WTC11 (cell line): ENCODE measurements at regions not wholly inside any gene's neighbourhood (a gene's known extent, or its start where the extent isn't known, plus 50 kb on each side); places are given as distances from the start of the nearest gene placed in this dataset.

Experiments
- ATAC-seq: fragments of 200-7000 bp; cut with Tn5 transposase; 2 replicates; pipeline ENCODE4 v1.10.0; 2021; ENCODE audit warnings: mild to moderate bottlenecking, moderate library complexity
- CTCF ChIA-PET: fragments of 300-600 bp; sonication (Branson Sonifier 250); formaldehyde crosslinking; loops from one replicate; lab custom pipeline; 2021; ENCODE audit warnings: antibody characterized with exemption; lab: Charles Lee
- POLR2A ChIA-PET: fragments of 350-600 bp; sonication (Branson Sonifier 250); formaldehyde crosslinking; loops from one replicate; lab custom pipeline; 2021; ENCODE audit warnings: antibody characterized with exemption; lab: Charles Lee
- DNase-seq: peaks from one replicate; pipeline ENCODE4 v3.0.0; 2021; ENCODE audit warnings: low spot score
- H3K27ac Mint-ChIP-seq: 2 replicates; pipeline ENCODE4 v1.8.0; 2021; ENCODE audit warnings: mixed read lengths
- H3K27me3 Mint-ChIP-seq: 2 replicates; pipeline ENCODE4 v1.8.0; 2021; ENCODE audit warnings: low read depth, mild to moderate bottlenecking, moderate library complexity, mixed read lengths
- H3K36me3 Mint-ChIP-seq: 2 replicates; pipeline ENCODE4 v1.8.0; 2021; ENCODE audit warnings: mixed read lengths
- H3K4me1 Mint-ChIP-seq: 2 replicates; pipeline ENCODE4 v1.8.0; 2022; ENCODE audit warnings: mixed read lengths
- H3K4me3 Mint-ChIP-seq: 2 replicates; pipeline ENCODE4 v1.8.0; 2021; ENCODE audit warnings: mild to moderate bottlenecking, moderate library complexity, mixed read lengths
- H3K9me3 Mint-ChIP-seq: 2 replicates; pipeline ENCODE4 v1.8.0; 2021; ENCODE audit warnings: mixed read lengths
- ATF2 ChIP-seq: sonication (generic); formaldehyde crosslinking; IDR thresholded peaks from 2 replicates; pipeline ENCODE4 v1.8.1; 2022; ENCODE audit warnings: low read depth, missing genetic modification reagents, borderline replicate concordance
- ATF3 ChIP-seq: sonication (generic); formaldehyde crosslinking; conservative IDR thresholded peaks from 2 replicates; pipeline ENCODE4 v1.8.1; 2022; ENCODE audit warnings: mild to moderate bottlenecking, missing genetic modification reagents
- ATF6 ChIP-seq: sonication (generic); formaldehyde crosslinking; IDR thresholded peaks from 2 replicates; pipeline ENCODE4 v1.8.1; 2023; ENCODE audit warnings: mild to moderate bottlenecking, missing genetic modification reagents
- E2F5 ChIP-seq: sonication (generic); formaldehyde crosslinking; IDR thresholded peaks from 2 replicates; pipeline ENCODE4 v1.8.1; 2022; ENCODE audit warnings: mild to moderate bottlenecking, moderate library complexity, missing genetic modification reagents
- ELF4 ChIP-seq: sonication (generic); formaldehyde crosslinking; IDR thresholded peaks from 2 replicates; pipeline ENCODE4 v1.8.1; 2022; ENCODE audit warnings: low read depth, mild to moderate bottlenecking, moderate library complexity, missing genetic modification reagents
- ESRRA ChIP-seq: sonication (generic); formaldehyde crosslinking; IDR thresholded peaks from 2 replicates; pipeline ENCODE4 v1.8.1; 2022; ENCODE audit warnings: mild to moderate bottlenecking, missing genetic modification reagents, borderline replicate concordance
- FOXP1 ChIP-seq: sonication (generic); formaldehyde crosslinking; IDR thresholded peaks from 2 replicates; pipeline ENCODE4 v1.8.0; 2022; ENCODE audit warnings: missing genetic modification reagents, mild to moderate bottlenecking, moderate library complexity, borderline replicate concordance
- GRHL2 ChIP-seq: fragments of 250-450 bp; sonication (Bioruptor Pico); IDR thresholded peaks from 2 replicates; pipeline ENCODE4 v1.8.0; 2022; ENCODE audit warnings: mild to moderate bottlenecking, moderate library complexity; ENCODE audit not compliant: insufficient replicate concordance, severe bottlenecking
- GTF2I ChIP-seq: fragments of 250-450 bp; sonication (Bioruptor Pico); conservative IDR thresholded peaks from 2 replicates; pipeline ENCODE4 v1.4.0; 2021; ENCODE audit warnings: mild to moderate bottlenecking
- HMGA2 ChIP-seq: fragments of 250-450 bp; sonication (Bioruptor Pico); IDR thresholded peaks from 2 replicates; pipeline ENCODE4 v1.4.0; 2021; ENCODE audit warnings: mild to moderate bottlenecking, moderate library complexity
- KAT7 ChIP-seq: sonication (generic); formaldehyde crosslinking; IDR thresholded peaks from 2 replicates; pipeline ENCODE4 v1.8.1; 2023; ENCODE audit warnings: missing genetic modification reagents, mild to moderate bottlenecking, borderline replicate concordance
- MXD4 ChIP-seq: fragments of 250-450 bp; sonication (Bioruptor Pico); IDR thresholded peaks from 2 replicates; pipeline ENCODE4 v1.8.0; 2021; ENCODE audit warnings: mild to moderate bottlenecking, moderate library complexity, borderline replicate concordance
- NFATC4 ChIP-seq: fragments of 250-450 bp; sonication (Bioruptor Pico); IDR thresholded peaks from 2 replicates; pipeline ENCODE4 v1.9.0; 2021; ENCODE audit warnings: mild to moderate bottlenecking
- NR3C1 ChIP-seq: sonication (generic); formaldehyde crosslinking; conservative IDR thresholded peaks from 2 replicates; pipeline ENCODE4 v1.8.1; 2023; ENCODE audit warnings: low read depth, mild to moderate bottlenecking, missing genetic modification reagents
- OVOL2 ChIP-seq: fragments of 250-450 bp; sonication (Bioruptor Pico); IDR thresholded peaks from 2 replicates; pipeline ENCODE4 v1.9.0; 2021; ENCODE audit warnings: mild to moderate bottlenecking, borderline replicate concordance
- PREB ChIP-seq: sonication (generic); formaldehyde crosslinking; IDR thresholded peaks from 2 replicates; pipeline ENCODE4 v1.8.1; 2022; ENCODE audit warnings: mild to moderate bottlenecking, missing genetic modification reagents, moderate library complexity, borderline replicate concordance
- SMAD3 ChIP-seq: sonication (generic); formaldehyde crosslinking; IDR thresholded peaks from 2 replicates; pipeline ENCODE4 v1.8.0; 2022; ENCODE audit warnings: missing genetic modification reagents, mild to moderate bottlenecking, borderline replicate concordance
- SMAD4 ChIP-seq: sonication (generic); formaldehyde crosslinking; IDR thresholded peaks from 2 replicates; pipeline ENCODE4 v1.8.0; 2022; ENCODE audit warnings: mild to moderate bottlenecking, missing genetic modification reagents
- TEAD4 ChIP-seq: sonication (generic); formaldehyde crosslinking; IDR thresholded peaks from 2 replicates; pipeline ENCODE4 v1.8.0; 2022; ENCODE audit warnings: mild to moderate bottlenecking, missing genetic modification reagents
- TP53 ChIP-seq: sonication (generic); formaldehyde crosslinking; IDR thresholded peaks from 2 replicates; pipeline ENCODE4 v1.8.1; 2023; ENCODE audit warnings: mild to moderate bottlenecking, missing genetic modification reagents
- USF1 ChIP-seq: sonication (generic); formaldehyde crosslinking; IDR thresholded peaks from 2 replicates; pipeline ENCODE4 v1.8.0; 2022; ENCODE audit warnings: mild to moderate bottlenecking, missing genetic modification reagents
- ZNF219 ChIP-seq: sonication (generic); formaldehyde crosslinking; IDR thresholded peaks from 2 replicates; pipeline ENCODE4 v1.8.0; 2023; ENCODE audit warnings: missing genetic modification reagents, mild to moderate bottlenecking, borderline replicate concordance
- ZNF232 ChIP-seq: sonication (generic); formaldehyde crosslinking; IDR thresholded peaks from 2 replicates; pipeline ENCODE4 v1.8.0; 2022; ENCODE audit warnings: mild to moderate bottlenecking, missing genetic modification reagents
- ZNF263 ChIP-seq: sonication (generic); formaldehyde crosslinking; IDR thresholded peaks from 2 replicates; pipeline ENCODE4 v1.8.1; 2022; ENCODE audit warnings: low read depth, mild to moderate bottlenecking, moderate library complexity, missing genetic modification reagents

- TF ChIP-seq ZNF219, result no peak
- TF ChIP-seq E2F5, result no peak
- no peak for TF ChIP-seq ATF6
- no peak for TF ChIP-seq PREB
- no peak for TF ChIP-seq GTF2I (CRISPR knock-in tag)
- no peak for TF ChIP-seq GRHL2 (CRISPR knock-in tag)
- no peak for TF ChIP-seq ESRRA
These were observed 79.0 kb upstream of the ZNF608 start (continued) for GRCh38 chr5:124825250-124825982.

- no peaks in the 10 kb centered on the region for H3K36me3 Mint-ChIP-seq
- POLR2A ChIA-PET, result no interaction called here
- no peaks in the 10 kb centered on the region for H3K9me3 Mint-ChIP-seq
- no peak for ATAC-seq
- DNase-seq, result no peak
- H3K27me3 Mint-ChIP-seq, result no peaks in the 10 kb centered on the region
- peaks cover 15% of the 10 kb centered on the region for H3K4me1 Mint-ChIP-seq
- CTCF ChIA-PET, result no interaction called here
- TF ChIP-seq FOXP1 (CRISPR knock-in tag), result no peak
- no peak for TF ChIP-seq SMAD3 (CRISPR knock-in tag)
- TF ChIP-seq NFATC4 (CRISPR knock-in tag), result no peak
- TF ChIP-seq, all 79 proteins: peak for 0
- Mint-ChIP-seq H3K4me3 (no peak overlapping the region), H3K27ac (no peak overlapping the region)
These were observed 79.5 kb upstream of the ZNF608 start for GRCh38 chr5:124825983-124826337.

- peaks cover 3% of the 10 kb centered on the region; the same call in 1 of the 2 replicates for H3K27me3 Mint-ChIP-seq
- H3K4me3 Mint-ChIP-seq, result no peak overlapping the region
- ChIA-PET POLR2A (no interaction called here), CTCF (no interaction called here)
- peaks cover 15% of the 10 kb centered on the region for H3K36me3 Mint-ChIP-seq
- ATAC-seq (no peak), DNase-seq (no peak)
- peaks cover 26% of the 10 kb centered on the region for H3K9me3 Mint-ChIP-seq
- H3K4me1 Mint-ChIP-seq, result peaks cover 15% of the 10 kb centered on the region
- no peak overlapping the region for H3K27ac Mint-ChIP-seq
- TF ChIP-seq USF1 (CRISPR knock-in tag), result no peak
- no peak for TF ChIP-seq ZNF232 (CRISPR knock-in tag)
- no peak for TF ChIP-seq ESRRA
- TF ChIP-seq KAT7 (CRISPR knock-in tag), result no peak
- TF ChIP-seq SMAD4, result no peak
- TF ChIP-seq E2F5, result no peak
- TF ChIP-seq ATF2 (CRISPR knock-in tag), result no peak
- no peak for TF ChIP-seq NFATC4 (CRISPR knock-in tag)
- TF ChIP-seq ZNF263 (CRISPR knock-in tag), result no peak
- no peak for TF ChIP-seq TP53
- no peak for TF ChIP-seq OVOL2
- no peak for TF ChIP-seq ELF4 (CRISPR knock-in tag)
- no peak for TF ChIP-seq ATF3 (CRISPR knock-in tag)
- TF ChIP-seq HMGA2 (CRISPR knock-in tag), result no peak
- no peak for TF ChIP-seq MXD4 (CRISPR knock-in tag)
- no peak for TF ChIP-seq NR3C1 (CRISPR knock-in tag)
- no peak for TF ChIP-seq TEAD4 (CRISPR knock-in tag)
These were observed 82.3 kb upstream of the ZNF608 start for GRCh38 chr5:124828731-124829234.
